Panc1 (cell line): ENCODE measurements at regions not wholly inside any gene's neighbourhood (a gene's known extent, or its start where the extent isn't known, plus 50 kb on each side); places are given as distances from the start of the nearest gene placed in this dataset.

ENCODE experiments used
- ATAC-seq: fragments of 200-7000 bp; cut with Tn5 transposase; 2 replicates; pipeline ENCODE4 v1.9.1; 2020; ENCODE audit warnings: mild to moderate bottlenecking, moderate library complexity
- BruUV-seq: library from RNA; stranded (reverse); fragments of 400-500 nt; replicated peaks from 2 replicates; lab custom pipeline; 2021; lab: Mats Ljungman, UMichigan
- CTCF ChIA-PET: fragments of 300-600 bp; sonication (Branson Sonifier 250); formaldehyde crosslinking; loops from one replicate; lab custom pipeline; 2022; ENCODE audit warnings: antibody characterized with exemption; lab: Charles Lee
- POLR2A ChIA-PET: fragments of 300-600 bp; sonication (Branson Sonifier 250); formaldehyde crosslinking; loops from one replicate; lab custom pipeline; 2022; ENCODE audit warnings: antibody characterized with exemption; lab: Charles Lee
- DNase-seq: peaks from one replicate; pipeline ENCODE4 v3.0.0-alpha.2; 2010; ENCODE audit warnings: low read depth, low spot score
- H3K27ac ChIP-seq: 2 replicates; pipeline ENCODE4 v1.5.1; 2011; ENCODE audit warnings: mild to moderate bottlenecking, low read length, inconsistent platforms
- H3K27me3 ChIP-seq: fragments of 200-500 bp; sonication (Bioruptor generic); 2 replicates; pipeline ENCODE4 v1.6.0; 2014; ENCODE audit warnings: low read length, inconsistent platforms; ENCODE audit not compliant: control insufficient read depth, insufficient read depth
- H3K36me3 ChIP-seq: fragments of 200-500 bp; sonication (Bioruptor generic); 2 replicates; pipeline ENCODE4 v1.5.1; 2014; ENCODE audit warnings: inconsistent platforms, mild to moderate bottlenecking, low read length, moderate library complexity; ENCODE audit not compliant: control insufficient read depth, insufficient read depth
- H3K4me1 ChIP-seq: 2 replicates; pipeline ENCODE4 v1.5.1; 2011; ENCODE audit warnings: inconsistent platforms, mild to moderate bottlenecking, low read length, moderate library complexity; ENCODE audit not compliant: control insufficient read depth, insufficient read depth
- H3K4me3 ChIP-seq, 2 experiments: 2 replicates each; pipeline ENCODE4 v1.5.1; 2011 to 2012; ENCODE audit warnings: low read depth in 2 of 2, low read length in 2 of 2, mild to moderate bottlenecking in 2 of 2, inconsistent platforms in 1 of 2, moderate library complexity in 1 of 2
- H3K9me3 ChIP-seq: fragments of 200-500 bp; sonication (Bioruptor generic); 2 replicates; pipeline ENCODE4 v1.5.1; 2014; ENCODE audit warnings: low read depth, mild to moderate bottlenecking, inconsistent platforms, low read length, moderate library complexity; ENCODE audit not compliant: control insufficient read depth, insufficient read depth
- CTCF ChIP-seq: fragments of 450-650 bp; IDR thresholded peaks from 2 replicates; pipeline ENCODE4 v1.5.1; 2017; ENCODE audit warnings: mild to moderate bottlenecking
- POLR2AphosphoS5 ChIP-seq: IDR thresholded peaks from 2 replicates; pipeline ENCODE4 v1.6.1; 2012; ENCODE audit warnings: mild to moderate bottlenecking, low read depth, low read length, moderate library complexity
- REST ChIP-seq, 2 experiments: IDR thresholded peaks; 2 replicates each; pipeline ENCODE4 v1.6.1; 2011 to 2012; ENCODE audit warnings: low read depth in 2 of 2, control low read depth in 1 of 2, low read length in 1 of 2, mild to moderate bottlenecking in 1 of 2, moderate library complexity in 1 of 2; ENCODE audit not compliant: insufficient read depth in 1 of 2
- SIN3A ChIP-seq: IDR thresholded peaks from 2 replicates; pipeline ENCODE4 v1.6.1; 2012; ENCODE audit warnings: low read depth, mild to moderate bottlenecking, low read length, moderate library complexity, borderline replicate concordance; ENCODE audit not compliant: insufficient read depth
- TCF7L2 ChIP-seq: IDR thresholded peaks from 2 replicates; pipeline ENCODE4 v1.6.1; 2011; ENCODE audit warnings: mild to moderate bottlenecking, low read depth, low read length, inconsistent platforms
- in situ Hi-C: cut with HindIII; loops from 2 replicates; pipeline ENCODE4 v1.10.0; 2016; ENCODE audit warnings: low sequenced_read_pairs, low pct_unique_long_range_greater_than_20kb
- intact Hi-C: fragments of 100-400 bp; cut with micrococcal nuclease; formaldehyde crosslinking; loops from one replicate; pipeline ENCODE4 v1.10.0; 2022; ENCODE audit not compliant: unreplicated experiment

GRCh38 chr1:72891976-72892375, 609.6 kb upstream of the NEGR1 start:
- ATAC-seq (no peak), DNase-seq (no peak)
- no peak for TF ChIP-seq CTCF
- TF ChIP-seq REST (IDR thresholded peaks at IDR 0.05; ENCODE audit: insufficient read depth in 1 of 2, low read depth in 2 of 2, low read length in 1 of 2) = no peak
- no peak for TF ChIP-seq POLR2AphosphoS5
- no peak for TF ChIP-seq SIN3A
- TF ChIP-seq TCF7L2 = no peak
- no peaks in the 10 kb centered on the region for H3K27me3 ChIP-seq
- no peaks in the 10 kb centered on the region for H3K36me3 ChIP-seq
- H3K27ac ChIP-seq = no peak overlapping the region
- in situ Hi-C loops = no loop called here
- no peaks in the 10 kb centered on the region for H3K4me1 ChIP-seq
- no peak overlapping the region for H3K4me3 ChIP-seq
- intact Hi-C loops = no loop called here
- no peaks in the 10 kb centered on the region for H3K9me3 ChIP-seq
- POLR2A ChIA-PET = no interaction called here
- CTCF ChIA-PET = no interaction called here
- BruUV-seq = no TSS peak

- ATAC-seq = no peak
- Histone ChIP-seq H3K27ac (no peak overlapping the region), H3K4me1 (no peaks in the 10 kb centered on the region), H3K4me3 (no peak overlapping the region), H3K9me3 (no peaks in the 10 kb centered on the region), H3K27me3 (no peaks in the 10 kb centered on the region), H3K36me3 (no peaks in the 10 kb centered on the region)
- intact Hi-C loops = no loop called here
- POLR2A ChIA-PET = no interaction called here
- in situ Hi-C loops = no loop called here
- TF ChIP-seq SIN3A = no peak
- TF ChIP-seq CTCF = no peak
- no peak for TF ChIP-seq POLR2AphosphoS5
- no peak for TF ChIP-seq TCF7L2
- TF ChIP-seq REST (IDR thresholded peaks at IDR 0.05; ENCODE audit: insufficient read depth in 1 of 2, low read depth in 2 of 2, low read length in 1 of 2) = no peak
- CTCF ChIA-PET = no interaction called here
- no TSS peak for BruUV-seq
- DNase-seq = no peak
Measured at GRCh38 chr1:72885841-72886240, 603.5 kb upstream of the NEGR1 start.
